Activated naive CD8-positive, alpha-beta T cell treated with anti-CD3 and anti-CD28 coated beads for 36 hours (primary cell): ENCODE measurements at regions not wholly inside any gene's neighbourhood (a gene's known extent, or its start where the extent isn't known, plus 50 kb on each side); places are given as distances from the start of the nearest gene placed in this dataset.
A peak's percentile ranks its signal among the peaks of the same experiment; 100 is the strongest.

ENCODE experiments used
- DNase-seq: peaks from one replicate; pipeline ENCODE4 v3.0.0; 2021
- H3K27ac Mint-ChIP-seq: one replicate; pipeline ENCODE4 v1.8.0; 2022; ENCODE audit warnings: mild to moderate bottlenecking, moderate library complexity, mixed read lengths
- H3K27me3 Mint-ChIP-seq: one replicate; pipeline ENCODE4 v1.8.0; 2022; ENCODE audit warnings: mild to moderate bottlenecking, mixed read lengths
- H3K36me3 Mint-ChIP-seq: one replicate; pipeline ENCODE4 v1.8.0; 2021; ENCODE audit warnings: mild to moderate bottlenecking, mixed read lengths
- H3K4me1 Mint-ChIP-seq: one replicate; pipeline ENCODE4 v1.8.0; 2021; ENCODE audit warnings: mixed read lengths
- H3K4me3 Mint-ChIP-seq: one replicate; pipeline ENCODE4 v1.8.0; 2022; ENCODE audit warnings: mild to moderate bottlenecking, moderate library complexity, mixed read lengths
- H3K9me3 Mint-ChIP-seq: one replicate; pipeline ENCODE4 v1.8.0; 2022; ENCODE audit warnings: mixed read lengths

- H3K27ac Mint-ChIP-seq, result no peak overlapping the region
Measured at GRCh38 chr2:121818546-121818945, 63.1 kb downstream of the TSN start.

GRCh38 chr2:121819846-121820245, 64.4 kb downstream of the TSN start:
- Mint-ChIP-seq H3K4me1 (no peaks in the 10 kb centered on the region), H3K27me3 (peaks cover 4% of the 10 kb centered on the region), H3K9me3 (no peaks in the 10 kb centered on the region), H3K4me3 (no peak overlapping the region), H3K27ac (peak overlapping the region; percentile 47), H3K36me3 (peaks cover 2% of the 10 kb centered on the region)
- no peak for DNase-seq

More at GRCh38 chr2:121818546-121818945, 63.1 kb downstream of the TSN start:
- no peak for DNase-seq
- Mint-ChIP-seq H3K9me3 (no peaks in the 10 kb centered on the region), H3K4me3 (no peak overlapping the region), H3K4me1 (no peaks in the 10 kb centered on the region), H3K36me3 (peaks cover 2% of the 10 kb centered on the region), H3K27me3 (peaks cover 4% of the 10 kb centered on the region)

GRCh38 chr2:121821476-121822158, 66.2 kb downstream of the TSN start:
- no peaks in the 10 kb centered on the region for H3K9me3 Mint-ChIP-seq
- no peak overlapping the region for H3K27ac Mint-ChIP-seq
- no peaks in the 10 kb centered on the region for H3K4me1 Mint-ChIP-seq
- no peak overlapping the region for H3K4me3 Mint-ChIP-seq
- peaks cover 4% of the 10 kb centered on the region for H3K27me3 Mint-ChIP-seq
- DNase-seq, result no peak
- H3K36me3 Mint-ChIP-seq, result peaks cover 2% of the 10 kb centered on the region

GRCh38 chr2:121824264-121824663, 68.8 kb downstream of the TSN start:
- H3K4me1 Mint-ChIP-seq, result no peaks in the 10 kb centered on the region
- H3K27ac Mint-ChIP-seq, result no peak overlapping the region
- H3K4me3 Mint-ChIP-seq, result no peak overlapping the region

GRCh38 chr2:121825003-121825950, 69.8 kb downstream of the TSN start:
- no peaks in the 10 kb centered on the region for H3K36me3 Mint-ChIP-seq
- H3K4me3 Mint-ChIP-seq, result no peak overlapping the region
- no peaks in the 10 kb centered on the region for H3K9me3 Mint-ChIP-seq
- no peak for DNase-seq
- H3K27ac Mint-ChIP-seq, result no peak overlapping the region
- H3K27me3 Mint-ChIP-seq, result no peaks in the 10 kb centered on the region
- H3K4me1 Mint-ChIP-seq, result no peaks in the 10 kb centered on the region

More at GRCh38 chr2:121824264-121824663, 68.8 kb downstream of the TSN start:
- H3K27me3 Mint-ChIP-seq, result peaks cover 4% of the 10 kb centered on the region
- DNase-seq, result no peak
- no peaks in the 10 kb centered on the region for H3K36me3 Mint-ChIP-seq
- no peaks in the 10 kb centered on the region for H3K9me3 Mint-ChIP-seq

- H3K36me3 Mint-ChIP-seq, result no peaks in the 10 kb centered on the region
Measured at GRCh38 chr2:121826036-121826435, 70.6 kb downstream of the TSN start.

GRCh38 chr2:121828281-121828731, 72.9 kb downstream of the TSN start:
- DNase-seq, result no peak
- Mint-ChIP-seq H3K9me3 (no peaks in the 10 kb centered on the region), H3K36me3 (no peaks in the 10 kb centered on the region), H3K4me1 (no peaks in the 10 kb centered on the region), H3K27ac (no peak overlapping the region), H3K27me3 (no peaks in the 10 kb centered on the region), H3K4me3 (no peak overlapping the region)

More at GRCh38 chr2:121826036-121826435, 70.6 kb downstream of the TSN start:
- H3K4me1 Mint-ChIP-seq, result no peaks in the 10 kb centered on the region
- H3K27me3 Mint-ChIP-seq, result no peaks in the 10 kb centered on the region
- H3K9me3 Mint-ChIP-seq, result no peaks in the 10 kb centered on the region
- peak overlapping the region; percentile 6 for H3K27ac Mint-ChIP-seq
- no peak overlapping the region for H3K4me3 Mint-ChIP-seq
- DNase-seq, result no peak

- no peak for DNase-seq
- H3K36me3 Mint-ChIP-seq, result no peaks in the 10 kb centered on the region
- H3K4me3 Mint-ChIP-seq, result no peak overlapping the region
- H3K4me1 Mint-ChIP-seq, result no peaks in the 10 kb centered on the region
- H3K27me3 Mint-ChIP-seq, result no peaks in the 10 kb centered on the region
- no peak overlapping the region for H3K27ac Mint-ChIP-seq
- no peaks in the 10 kb centered on the region for H3K9me3 Mint-ChIP-seq
Measured at GRCh38 chr2:121830809-121831208, 75.4 kb downstream of the TSN start.

- Mint-ChIP-seq H3K4me1 (no peaks in the 10 kb centered on the region), H3K9me3 (no peaks in the 10 kb centered on the region), H3K27ac (no peak overlapping the region)
Measured at GRCh38 chr2:121831841-121832240, 76.4 kb downstream of the TSN start.

GRCh38 chr2:121832412-121833357, 77.2 kb downstream of the TSN start:
- Mint-ChIP-seq H3K4me3 (no peak overlapping the region), H3K4me1 (no peaks in the 10 kb centered on the region), H3K27ac (no peak overlapping the region)

More at GRCh38 chr2:121831841-121832240, 76.4 kb downstream of the TSN start:
- Mint-ChIP-seq H3K4me3 (no peak overlapping the region), H3K36me3 (no peaks in the 10 kb centered on the region), H3K27me3 (no peaks in the 10 kb centered on the region)
- DNase-seq, result no peak

GRCh38 chr2:121833358-121833723, 77.9 kb downstream of the TSN start:
- H3K27me3 Mint-ChIP-seq, result no peaks in the 10 kb centered on the region
- no peaks in the 10 kb centered on the region for H3K4me1 Mint-ChIP-seq
- no peak for DNase-seq
- H3K9me3 Mint-ChIP-seq, result no peaks in the 10 kb centered on the region
- no peaks in the 10 kb centered on the region for H3K36me3 Mint-ChIP-seq
- no peak overlapping the region for H3K4me3 Mint-ChIP-seq
- H3K27ac Mint-ChIP-seq, result no peak overlapping the region

More at GRCh38 chr2:121832412-121833357, 77.2 kb downstream of the TSN start:
- Mint-ChIP-seq H3K36me3 (no peaks in the 10 kb centered on the region), H3K9me3 (no peaks in the 10 kb centered on the region), H3K27me3 (no peaks in the 10 kb centered on the region)
- DNase-seq, result no peak

GRCh38 chr2:121836611-121837010, 81.2 kb downstream of the TSN start:
- no peak overlapping the region for H3K27ac Mint-ChIP-seq
- H3K9me3 Mint-ChIP-seq, result no peaks in the 10 kb centered on the region
- no peak overlapping the region for H3K4me3 Mint-ChIP-seq
- H3K4me1 Mint-ChIP-seq, result no peaks in the 10 kb centered on the region
- no peak for DNase-seq
- no peaks in the 10 kb centered on the region for H3K27me3 Mint-ChIP-seq
- H3K36me3 Mint-ChIP-seq, result no peaks in the 10 kb centered on the region

- Mint-ChIP-seq H3K4me3 (no peak overlapping the region), H3K27ac (no peak overlapping the region)
- DNase-seq, result no peak
Measured at GRCh38 chr2:121837591-121837990, 82.1 kb downstream of the TSN start.

GRCh38 chr2:121838551-121838950, 83.1 kb downstream of the TSN start:
- no peaks in the 10 kb centered on the region for H3K27me3 Mint-ChIP-seq
- H3K36me3 Mint-ChIP-seq, result no peaks in the 10 kb centered on the region
- DNase-seq, result no peak
- H3K4me3 Mint-ChIP-seq, result no peak overlapping the region
- no peak overlapping the region for H3K27ac Mint-ChIP-seq
- H3K4me1 Mint-ChIP-seq, result no peaks in the 10 kb centered on the region
- no peaks in the 10 kb centered on the region for H3K9me3 Mint-ChIP-seq

More at GRCh38 chr2:121837591-121837990, 82.1 kb downstream of the TSN start:
- H3K36me3 Mint-ChIP-seq, result no peaks in the 10 kb centered on the region
- no peaks in the 10 kb centered on the region for H3K9me3 Mint-ChIP-seq
- H3K4me1 Mint-ChIP-seq, result no peaks in the 10 kb centered on the region
- no peaks in the 10 kb centered on the region for H3K27me3 Mint-ChIP-seq
